Posterior cingulate gyrus (tissue), 11 donors: ENCODE measurements at regions not wholly inside any gene's neighbourhood (a gene's known extent, or its start where the extent isn't known, plus 50 kb on each side); places are given as distances from the start of the nearest gene placed in this dataset.

ENCODE experiments used
- DNase-seq, 10 donors: peaks; one replicate each; pipeline versions ENCODE4 v3.0.0 to v3.0.0-alpha.2; 2020 to 2021; ENCODE audit warnings: mixed read lengths in 3 of 10
- intact Hi-C: fragments of 100-400 bp; cut with DNase I; formaldehyde crosslinking; loops from one replicate; pipeline ENCODE4 v1.15.1; 2023

- no peak for DNase-seq
- intact Hi-C loops: no loop called here
These were observed 158.9 kb upstream of the SLC14A2 start for GRCh38 chr18:45456090-45457021.

- intact Hi-C loops: no loop called here
These were observed 157.2 kb upstream of the SLC14A2 start for GRCh38 chr18:45458033-45458432.

GRCh38 chr18:45462179-45462578 lies 153.1 kb upstream of the SLC14A2 start:
- intact Hi-C loops: no loop called here
- no peak for DNase-seq

More at GRCh38 chr18:45458033-45458432, 157.2 kb upstream of the SLC14A2 start:
- no peak for DNase-seq

- DNase-seq: no peak
- intact Hi-C loops: no loop called here
These were observed 151.8 kb upstream of the SLC14A2 start for GRCh38 chr18:45463451-45463850.

DNA sequence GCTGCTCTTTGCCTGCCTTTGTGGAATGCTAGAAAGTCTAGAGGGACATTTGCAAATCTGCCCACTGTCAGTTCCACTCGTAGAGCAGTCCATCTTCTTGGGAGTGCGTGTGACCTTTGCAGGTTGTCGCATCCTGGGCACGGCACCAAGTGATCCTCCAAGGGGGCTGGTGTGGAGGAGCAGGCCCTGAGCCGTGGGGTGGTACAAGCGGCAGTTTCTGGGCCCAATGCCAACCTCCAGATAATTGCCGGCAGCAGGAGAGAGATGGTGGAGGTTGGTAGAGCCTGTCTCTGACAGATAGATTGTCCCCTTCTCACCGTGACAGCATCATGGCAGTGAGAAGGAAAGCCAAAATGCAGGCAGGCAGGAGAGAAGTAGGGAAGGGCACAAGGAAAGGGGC lies 150.7 kb upstream of the SLC14A2 start:
- intact Hi-C loops: no loop called here
- peak in 1 of 10 donors; percentile 67 for DNase-seq

GRCh38 chr18:45467293-45467692 lies 148.0 kb upstream of the SLC14A2 start:
- no peak for DNase-seq
- intact Hi-C loops: no loop called here

GRCh38 chr18:45467945-45468344 lies 147.3 kb upstream of the SLC14A2 start:
- intact Hi-C loops: no loop called here

DNA sequence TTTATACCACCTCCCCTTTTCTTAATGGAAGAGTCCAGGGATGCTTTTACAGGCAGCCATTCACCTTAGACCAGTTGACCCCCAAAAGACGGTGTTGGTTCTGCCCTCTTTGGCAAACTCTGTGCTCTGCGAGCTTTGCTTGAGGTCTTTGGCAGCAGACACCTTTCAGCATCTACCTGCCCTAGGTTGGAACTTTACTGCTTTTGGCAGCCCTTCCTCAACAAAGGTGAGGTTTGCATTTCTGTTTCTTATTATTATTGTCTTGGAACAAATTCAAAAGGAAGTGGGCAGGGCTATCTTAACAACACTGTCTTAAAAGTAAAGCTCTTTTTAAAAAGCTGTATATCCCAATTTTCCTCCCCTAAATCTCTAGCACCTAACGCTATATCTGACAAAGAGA lies 136.4 kb upstream of the SLC14A2 start:
- DNase-seq: no peak
- intact Hi-C loops: no loop called here

More at GRCh38 chr18:45467945-45468344, 147.3 kb upstream of the SLC14A2 start:
- no peak for DNase-seq

DNA sequence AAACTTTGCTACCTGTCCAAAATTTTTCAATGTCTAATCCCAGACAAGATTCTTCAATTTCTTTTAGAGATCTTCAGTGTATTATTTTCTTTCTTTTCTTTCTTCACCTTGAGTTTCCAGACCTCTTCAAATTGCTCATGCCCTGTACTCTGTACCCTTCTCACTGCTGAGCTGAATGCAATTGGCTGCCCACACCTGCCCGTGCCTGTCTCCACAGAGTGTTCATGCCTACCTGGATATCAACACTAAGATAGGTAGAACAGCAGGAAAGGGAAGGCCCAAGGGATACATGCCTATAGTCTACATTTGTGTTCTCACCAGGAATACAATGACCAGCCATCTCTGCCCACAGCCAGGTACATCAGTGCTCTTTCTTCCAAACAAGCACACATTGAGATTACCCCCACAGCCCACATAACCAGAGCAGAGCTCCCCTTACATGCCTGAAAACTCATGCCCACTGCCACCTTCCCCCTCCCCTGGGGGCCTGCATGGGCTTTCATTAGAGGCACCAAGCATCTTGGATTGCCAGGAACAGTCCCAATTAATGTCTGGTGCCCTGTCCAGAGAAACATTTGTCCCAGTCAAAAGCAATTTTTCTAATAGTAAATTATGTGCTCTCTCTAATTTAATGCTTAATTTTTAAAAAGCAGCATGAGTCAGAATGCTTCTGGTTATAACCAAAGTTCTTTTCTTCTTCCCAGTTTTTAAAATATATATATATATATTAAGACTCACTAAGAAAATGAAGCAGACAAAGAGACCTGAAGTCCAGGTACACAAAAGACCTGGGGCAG lies 134.9 kb upstream of the SLC14A2 start:
- intact Hi-C loops: no loop called here
- no peak for DNase-seq

- DNase-seq: no peak
- intact Hi-C loops: no loop called here
These were observed 133.5 kb upstream of the SLC14A2 start for GRCh38 chr18:45481821-45482220.

- intact Hi-C loops: no loop called here
- no peak for DNase-seq
These were observed 133.0 kb upstream of the SLC14A2 start for GRCh38 chr18:45482286-45482685.

- DNase-seq: no peak
- intact Hi-C loops: no loop called here
These were observed 127.7 kb upstream of the SLC14A2 start for GRCh38 chr18:45487581-45487980.

DNA sequence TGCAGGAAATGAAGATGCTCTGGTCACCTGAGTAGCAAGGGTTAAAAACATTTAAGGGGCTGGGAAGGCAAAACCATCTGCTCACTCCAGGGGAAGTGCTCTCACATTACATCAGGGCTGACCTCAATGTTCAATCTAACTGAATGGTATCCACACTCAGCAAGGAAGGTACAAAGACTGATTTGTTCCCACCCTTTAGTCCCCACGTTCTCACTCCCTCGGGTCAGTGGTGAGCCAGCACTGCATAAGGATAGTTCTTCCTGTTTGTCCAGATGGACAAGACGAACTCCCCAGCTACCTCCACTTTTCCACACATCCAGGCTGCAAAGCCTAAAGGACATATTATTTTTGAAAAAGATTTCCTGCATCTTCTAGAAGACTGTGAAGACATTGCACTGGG lies 126.6 kb upstream of the SLC14A2 start:
- intact Hi-C loops: no loop called here
- DNase-seq: no peak

DNA sequence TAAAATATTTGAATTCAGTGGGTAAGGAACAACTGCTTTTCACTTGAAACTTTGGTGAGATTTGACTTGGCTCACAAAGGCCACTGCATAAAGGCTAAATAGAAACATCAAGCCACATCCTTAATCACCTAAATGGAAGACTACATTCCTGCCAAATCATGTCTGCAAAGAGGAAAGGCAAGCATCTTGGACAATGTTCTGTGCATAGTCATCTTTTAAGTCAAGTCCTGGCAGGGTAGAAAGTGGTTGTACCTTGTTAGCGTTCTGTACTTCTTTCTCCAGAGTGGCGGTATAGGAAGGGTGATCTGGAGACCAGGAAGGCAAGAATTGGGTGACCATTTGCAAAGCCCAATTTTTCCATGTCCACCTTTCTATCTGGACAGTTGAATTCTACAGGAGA lies 121.4 kb upstream of the SLC14A2 start:
- DNase-seq: no peak
- intact Hi-C loops: no loop called here

DNA sequence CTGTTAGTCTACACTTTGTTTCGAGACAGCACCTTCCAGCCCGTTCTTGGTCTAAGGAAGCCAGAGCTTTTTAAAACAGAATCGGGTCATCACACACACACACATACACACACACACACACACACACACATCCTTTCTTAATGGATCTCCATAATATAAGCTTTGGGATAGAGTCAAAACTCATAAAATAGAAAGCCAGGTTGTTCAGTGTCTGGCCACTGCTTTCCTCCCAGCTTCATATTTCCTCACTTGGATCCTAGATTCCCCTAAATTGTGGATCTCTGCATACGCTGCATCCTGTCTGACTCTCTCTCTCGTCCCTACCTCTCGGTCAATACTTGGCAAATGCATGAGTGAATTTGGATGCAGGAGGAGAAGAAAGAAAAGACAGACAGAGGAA lies 120.5 kb upstream of the SLC14A2 start:
- DNase-seq: no peak
- intact Hi-C loops: no loop called here

- intact Hi-C loops: no loop called here
- no peak for DNase-seq
These were observed 118.5 kb upstream of the SLC14A2 start for GRCh38 chr18:45496741-45497140.

GRCh38 chr18:45497595-45498286 lies 117.5 kb upstream of the SLC14A2 start:
- DNase-seq: no peak
- intact Hi-C loops: no loop called here

- DNase-seq: no peak
- intact Hi-C loops: no loop called here
These were observed 117.0 kb upstream of the SLC14A2 start for GRCh38 chr18:45498287-45498658.

DNA sequence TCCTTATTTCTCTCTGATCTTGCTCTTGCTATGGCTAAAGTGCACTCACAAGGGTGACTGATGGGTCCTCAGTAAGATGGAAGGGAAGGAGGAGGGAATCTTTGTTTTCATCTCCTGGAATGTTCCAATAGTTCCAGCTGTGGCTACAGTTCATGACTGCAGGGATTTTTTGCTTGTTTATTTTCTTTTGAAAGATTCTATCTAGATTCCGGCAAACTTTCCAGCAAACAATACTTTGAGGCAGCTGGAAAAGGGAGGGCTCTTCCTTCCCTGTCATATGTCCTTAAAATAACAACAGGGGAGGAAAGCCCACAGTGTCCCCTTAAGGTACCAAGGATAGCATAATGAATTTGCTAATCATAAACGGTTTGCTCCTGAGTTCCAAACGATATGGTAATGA lies 111.3 kb upstream of the SLC14A2 start:
- no peak for DNase-seq
- intact Hi-C loops: no loop called here

GRCh38 chr18:45505497-45506206 lies 109.6 kb upstream of the SLC14A2 start:
- no peak for DNase-seq

More at GRCh38 chr18:45505497-45506206, 109.6 kb upstream of the SLC14A2 start:
- intact Hi-C loops: no loop called here
